ENCODE measurements at regions not wholly inside any gene's neighbourhood (a gene's known extent, or its start where the extent isn't known, plus 50 kb on each side); places are given as distances from the start of the nearest gene placed in this dataset.

DNA sequence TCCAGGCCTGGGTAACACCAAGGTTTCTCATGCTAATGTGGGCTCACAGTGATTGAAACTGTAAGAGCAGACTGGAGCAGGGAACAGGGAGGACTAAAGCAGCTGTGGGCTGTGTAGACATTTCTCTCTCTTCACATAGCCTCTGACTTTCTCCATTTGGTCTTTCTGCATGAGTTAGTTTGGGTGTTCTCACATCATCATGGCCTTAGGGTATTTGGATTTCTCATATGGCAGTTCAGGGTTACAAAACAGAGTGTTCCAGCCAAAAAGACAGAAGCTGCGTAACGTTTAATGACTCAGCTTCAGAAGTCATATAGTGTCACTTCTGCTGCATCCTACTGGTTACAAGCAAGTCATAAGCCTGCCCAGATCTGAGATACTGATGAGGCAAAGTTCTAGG lies 52.0 kb upstream of the OSBPL8 start:
- TF ChIP-seq, protein P1, sequence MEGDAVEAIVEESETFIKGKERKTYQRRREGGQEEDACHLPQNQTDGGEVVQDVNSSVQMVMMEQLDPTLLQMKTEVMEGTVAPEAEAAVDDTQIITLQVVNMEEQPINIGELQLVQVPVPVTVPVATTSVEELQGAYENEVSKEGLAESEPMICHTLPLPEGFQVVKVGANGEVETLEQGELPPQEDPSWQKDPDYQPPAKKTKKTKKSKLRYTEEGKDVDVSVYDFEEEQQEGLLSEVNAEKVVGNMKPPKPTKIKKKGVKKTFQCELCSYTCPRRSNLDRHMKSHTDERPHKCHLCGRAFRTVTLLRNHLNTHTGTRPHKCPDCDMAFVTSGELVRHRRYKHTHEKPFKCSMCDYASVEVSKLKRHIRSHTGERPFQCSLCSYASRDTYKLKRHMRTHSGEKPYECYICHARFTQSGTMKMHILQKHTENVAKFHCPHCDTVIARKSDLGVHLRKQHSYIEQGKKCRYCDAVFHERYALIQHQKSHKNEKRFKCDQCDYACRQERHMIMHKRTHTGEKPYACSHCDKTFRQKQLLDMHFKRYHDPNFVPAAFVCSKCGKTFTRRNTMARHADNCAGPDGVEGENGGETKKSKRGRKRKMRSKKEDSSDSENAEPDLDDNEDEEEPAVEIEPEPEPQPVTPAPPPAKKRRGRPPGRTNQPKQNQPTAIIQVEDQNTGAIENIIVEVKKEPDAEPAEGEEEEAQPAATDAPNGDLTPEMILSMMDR (conservative IDR thresholded peaks at IDR 0.05; ENCODE audit: control insufficient read depth, insufficient read depth, low read depth, low read length): no peak
- DNase-seq (ENCODE audit: low read depth): peak; percentile 98
- H3K4me3 ChIP-seq (ENCODE audit: control insufficient read depth, low read depth, low read length): no peak overlapping the region

DNA sequence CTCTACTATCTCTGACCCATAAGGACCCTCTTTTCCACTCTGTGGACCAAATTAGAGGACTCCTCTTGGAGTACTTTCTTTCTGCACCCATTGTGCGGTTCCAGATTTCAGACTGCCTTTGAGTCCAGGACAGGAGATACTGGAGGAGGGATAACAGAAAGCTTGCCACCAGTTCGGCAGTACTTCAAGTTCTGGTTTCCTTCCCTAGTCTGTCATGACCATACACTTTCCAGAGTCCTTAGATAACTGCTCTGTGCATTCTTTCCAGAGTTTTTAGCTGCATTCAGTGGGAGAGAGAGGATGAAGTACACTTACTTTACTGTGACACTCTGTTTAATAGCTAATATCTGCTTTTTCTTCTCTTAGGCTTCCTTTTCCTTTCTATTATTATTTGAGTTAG lies 54.8 kb upstream of the OSBPL8 start:
- no peak overlapping the region for H3K4me3 ChIP-seq (ENCODE audit: control insufficient read depth, low read depth, low read length)
- no peak for DNase-seq (ENCODE audit: low read depth)
- TF ChIP-seq, protein P1 (conservative IDR thresholded peaks at IDR 0.05; ENCODE audit: control insufficient read depth, insufficient read depth, low read depth, low read length): no peak

DNA sequence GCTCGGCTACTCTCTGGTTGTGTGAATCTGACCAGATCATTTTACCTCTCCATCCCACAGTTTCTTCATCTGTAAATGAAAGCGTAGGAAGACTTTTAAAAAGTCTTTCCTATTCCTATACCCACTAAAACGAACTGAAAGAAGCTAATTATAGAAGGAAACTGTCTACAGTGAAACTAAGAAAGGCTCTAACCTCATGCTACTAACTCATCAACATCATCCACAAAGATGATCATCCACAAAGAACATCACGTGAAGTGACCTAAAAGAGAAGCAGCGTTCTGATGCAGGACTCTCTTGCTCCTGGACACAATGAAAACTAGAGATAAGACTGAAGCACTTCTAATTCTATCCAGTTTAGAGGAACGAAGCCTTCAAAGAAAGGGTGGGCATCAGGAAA lies 58.5 kb upstream of the OSBPL8 start:
- no peak for DNase-seq (ENCODE audit: low read depth)
- TF ChIP-seq, protein P1 (conservative IDR thresholded peaks at IDR 0.05; ENCODE audit: control insufficient read depth, insufficient read depth, low read depth, low read length): no peak
- no peak overlapping the region for H3K4me3 ChIP-seq (ENCODE audit: control insufficient read depth, low read depth, low read length)

DNA sequence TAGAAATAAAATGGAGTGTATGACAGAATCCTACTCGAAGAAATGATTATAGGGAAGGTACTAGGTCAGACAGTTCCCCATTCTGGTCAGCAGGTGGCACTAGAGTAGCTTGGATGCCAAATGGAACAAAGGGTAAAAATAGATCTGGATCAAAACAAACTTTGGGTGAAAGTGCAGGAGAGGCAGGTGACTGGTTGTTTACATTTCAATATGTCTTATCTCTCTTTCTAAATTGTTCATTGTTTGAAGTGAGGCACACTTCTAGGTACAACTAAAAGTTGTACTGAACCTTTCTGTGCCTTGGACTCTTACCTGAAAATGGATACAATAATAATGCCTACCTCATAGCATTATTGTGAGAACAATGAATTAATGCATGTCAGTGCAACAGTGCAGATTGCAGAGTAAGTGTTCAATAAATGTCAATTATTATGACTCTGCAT lies 62.0 kb upstream of the OSBPL8 start:
- peak; percentile 76 for DNase-seq (ENCODE audit: low read depth)
- H3K4me3 ChIP-seq (ENCODE audit: control insufficient read depth, low read depth, low read length): no peak overlapping the region
- TF ChIP-seq, protein P1 (conservative IDR thresholded peaks at IDR 0.05; ENCODE audit: control insufficient read depth, insufficient read depth, low read depth, low read length): peak; percentile 97

DNA sequence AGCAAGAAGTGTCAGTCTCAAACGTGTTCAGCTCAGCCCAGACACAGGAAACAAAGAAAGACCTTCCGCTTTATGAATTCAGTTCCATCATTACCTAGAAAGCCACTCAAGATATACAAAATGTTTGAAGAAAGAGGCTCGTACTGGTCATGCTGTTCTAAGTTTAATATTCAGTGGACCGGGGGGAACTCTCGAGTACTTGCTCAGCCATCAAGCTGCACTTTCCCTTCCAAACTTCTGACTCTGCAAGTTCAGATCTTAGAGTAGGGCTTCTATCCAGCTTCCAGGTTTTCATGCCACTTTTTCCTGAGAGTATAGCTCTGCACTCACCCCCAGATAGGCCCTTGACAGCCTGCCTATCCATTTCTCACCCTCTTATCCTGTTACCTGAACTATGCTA lies 62.8 kb upstream of the OSBPL8 start:
- DNase-seq (ENCODE audit: low read depth): no peak
- H3K4me3 ChIP-seq (ENCODE audit: control insufficient read depth, low read depth, low read length): no peak overlapping the region
- TF ChIP-seq, protein P1 (conservative IDR thresholded peaks at IDR 0.05; ENCODE audit: control insufficient read depth, insufficient read depth, low read depth, low read length): no peak

DNA sequence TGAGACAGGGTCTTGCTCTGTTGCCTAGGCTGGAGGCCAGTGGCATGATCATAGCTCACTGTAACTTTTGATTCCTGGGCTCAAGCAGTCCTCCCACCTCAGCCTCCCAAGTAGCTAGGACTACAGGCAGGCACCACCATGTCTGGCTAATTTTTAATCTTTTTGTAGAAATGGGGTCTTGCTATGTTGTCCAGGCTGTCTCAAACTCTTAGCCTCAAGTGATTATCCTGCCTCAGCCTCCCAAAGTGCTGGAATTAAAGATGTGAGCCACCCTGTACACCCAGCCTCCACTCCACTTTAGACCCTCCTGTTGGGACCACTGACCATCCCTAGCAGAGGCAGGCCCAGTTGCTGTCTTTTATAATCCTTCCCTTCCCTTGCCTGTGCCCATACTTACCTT lies 63.3 kb upstream of the OSBPL8 start:
- TF ChIP-seq, protein P1 (conservative IDR thresholded peaks at IDR 0.05; ENCODE audit: control insufficient read depth, insufficient read depth, low read depth, low read length): no peak
- H3K4me3 ChIP-seq (ENCODE audit: control insufficient read depth, low read depth, low read length): no peak overlapping the region
- DNase-seq (ENCODE audit: low read depth): no peak

DNA sequence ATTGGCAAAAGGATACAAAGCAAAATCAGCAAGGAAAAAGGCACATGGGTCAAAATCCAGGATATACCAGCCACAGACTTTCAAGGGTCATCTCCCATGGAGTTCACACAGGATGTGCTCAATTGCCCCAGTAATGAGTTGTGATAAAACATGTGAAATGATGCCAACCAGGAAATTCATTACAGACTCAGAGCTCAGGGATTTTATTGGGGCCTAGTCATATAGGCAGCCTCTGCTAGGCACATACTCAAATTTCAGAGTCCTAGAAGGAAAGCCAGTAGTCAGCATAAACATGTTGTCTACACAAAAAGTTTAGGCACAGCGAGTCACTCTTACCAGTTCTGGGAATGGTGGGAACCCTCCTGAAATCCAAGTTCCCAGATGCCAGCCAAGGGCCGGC lies 64.4 kb upstream of the OSBPL8 start:
- DNase-seq (ENCODE audit: low read depth): peak; percentile 82
- TF ChIP-seq, protein P1 (conservative IDR thresholded peaks at IDR 0.05; ENCODE audit: control insufficient read depth, insufficient read depth, low read depth, low read length): no peak
- H3K4me3 ChIP-seq (ENCODE audit: control insufficient read depth, low read depth, low read length): no peak overlapping the region
